ENCODE measurements at regions not wholly inside any gene's neighbourhood (a gene's known extent, or its start where the extent isn't known, plus 50 kb on each side); places are given as distances from the start of the nearest gene placed in this dataset.

- no peak overlapping the region for H3K4me3 ChIP-seq (replicated peaks; ENCODE audit: low read depth, low read length)
- no peak for TF ChIP-seq CTCF (IDR thresholded peaks at IDR 0.05; ENCODE audit: low read length, missing control alignments)
- no peak for DNase-seq (ENCODE audit: low read depth)
Measured at GRCh38 chr20:23188377-23189169, 102.4 kb upstream of the CD93 start.

GRCh38 chr20:23187751-23188150 lies 101.6 kb upstream of the CD93 start:
- no peak overlapping the region for H3K4me3 ChIP-seq (replicated peaks; ENCODE audit: low read depth, low read length)
- DNase-seq (ENCODE audit: low read depth): peak; percentile 29
- no peak for TF ChIP-seq CTCF (IDR thresholded peaks at IDR 0.05; ENCODE audit: low read length, missing control alignments)

DNA sequence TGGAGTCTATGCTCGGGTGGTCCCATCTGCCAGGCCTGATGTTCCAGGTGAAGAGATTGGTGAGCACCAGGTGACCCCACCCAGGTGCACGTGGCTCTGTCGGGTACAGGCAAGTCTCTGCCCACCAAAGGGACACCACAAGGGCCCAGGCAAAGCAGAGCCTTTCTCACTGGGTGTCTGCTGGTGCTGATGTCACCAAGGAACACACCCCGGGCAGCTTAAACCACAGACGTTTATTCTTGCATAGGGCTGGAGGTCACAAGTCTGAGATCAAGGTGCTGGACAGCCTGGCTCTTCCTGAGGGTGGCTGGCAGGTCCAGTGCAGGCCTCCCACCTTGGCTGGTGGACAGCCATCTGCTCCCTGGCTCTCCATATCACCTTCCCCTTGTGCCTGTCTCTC lies 100.7 kb upstream of the CD93 start:
- TF ChIP-seq CTCF (IDR thresholded peaks at IDR 0.05; ENCODE audit: low read length, missing control alignments): no peak
- no peak overlapping the region for H3K4me3 ChIP-seq (replicated peaks; ENCODE audit: low read depth, low read length)
- DNase-seq (ENCODE audit: low read depth): no peak

GRCh38 chr20:23180451-23180921 lies 94.4 kb upstream of the CD93 start:
- TF ChIP-seq CTCF (IDR thresholded peaks at IDR 0.05; ENCODE audit: low read length, missing control alignments): no peak
- DNase-seq (ENCODE audit: low read depth): no peak

GRCh38 chr20:23179766-23180403 lies 93.8 kb upstream of the CD93 start:
- no peak for TF ChIP-seq CTCF (IDR thresholded peaks at IDR 0.05; ENCODE audit: low read length, missing control alignments)
- H3K4me3 ChIP-seq (replicated peaks; ENCODE audit: low read depth, low read length): no peak overlapping the region
- no peak for DNase-seq (ENCODE audit: low read depth)

More at GRCh38 chr20:23180451-23180921, 94.4 kb upstream of the CD93 start:
- H3K4me3 ChIP-seq (replicated peaks; ENCODE audit: low read depth, low read length): no peak overlapping the region

DNA sequence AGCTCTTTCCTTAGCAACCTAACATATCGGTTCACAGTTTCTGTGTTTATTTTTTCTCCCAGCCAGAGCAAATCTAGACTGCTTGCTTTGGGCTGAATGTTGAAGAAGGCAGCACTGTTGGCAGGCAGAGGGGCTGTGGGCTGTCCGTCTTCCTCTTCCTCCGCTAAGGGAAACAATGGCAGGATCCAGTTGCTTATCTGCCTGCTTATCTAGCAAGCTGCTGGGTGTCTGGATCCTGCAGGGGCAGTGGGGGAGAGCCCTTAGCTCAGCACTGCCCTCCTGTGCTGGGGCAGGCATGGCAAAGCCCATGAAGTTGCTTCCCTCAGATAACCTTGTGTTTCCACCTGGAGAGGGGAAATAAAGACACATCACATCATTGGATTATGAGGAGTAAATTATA lies 92.7 kb upstream of the CD93 start:
- H3K4me3 ChIP-seq (replicated peaks; ENCODE audit: low read depth, low read length): no peak overlapping the region
- TF ChIP-seq CTCF (IDR thresholded peaks at IDR 0.05; ENCODE audit: low read length, missing control alignments): peak; percentile 34
- no peak for DNase-seq (ENCODE audit: low read depth)

Measured in fibroblast of pulmonary artery (primary cell).